ENCODE measurements at regions not wholly inside any gene's neighbourhood (a gene's known extent, or its start where the extent isn't known, plus 50 kb on each side); places are given as distances from the start of the nearest gene placed in this dataset.
"Not testable (repeated sequence)": the region's sequence is repeated elsewhere in the genome, so short reads cannot be mapped to it uniquely, and the experiment has no call there.

DNA sequence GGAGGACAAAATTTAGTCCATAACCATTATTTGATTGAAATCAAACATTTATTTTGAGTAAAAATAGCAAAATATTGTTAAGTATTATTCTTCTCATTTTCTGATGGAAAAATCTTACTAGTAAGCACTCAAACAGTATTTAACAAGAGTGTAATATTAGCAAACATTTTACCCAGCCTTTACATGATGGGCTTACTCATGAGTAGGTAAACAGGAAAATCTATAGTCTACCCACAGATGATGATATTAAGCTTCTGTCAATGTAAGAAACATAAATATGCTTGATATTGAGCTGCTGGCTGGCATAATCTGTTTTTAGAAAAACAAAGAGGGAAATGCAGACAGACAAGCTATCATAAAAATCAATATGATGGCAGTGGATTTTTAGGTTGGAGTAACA, 418.5 kb upstream of the COX7C start:
- no peak for DNase-seq (ENCODE audit: extremely low spot score)
- ChIA-PET POLR2A (no interaction called here), CTCF (interaction anchor here (2.2 kb wide), 1 partner anchor 13 kb away, joined by 7 read pairs; no protein-coding TSS in a partner anchor)
- TF ChIP-seq, protein P1, sequence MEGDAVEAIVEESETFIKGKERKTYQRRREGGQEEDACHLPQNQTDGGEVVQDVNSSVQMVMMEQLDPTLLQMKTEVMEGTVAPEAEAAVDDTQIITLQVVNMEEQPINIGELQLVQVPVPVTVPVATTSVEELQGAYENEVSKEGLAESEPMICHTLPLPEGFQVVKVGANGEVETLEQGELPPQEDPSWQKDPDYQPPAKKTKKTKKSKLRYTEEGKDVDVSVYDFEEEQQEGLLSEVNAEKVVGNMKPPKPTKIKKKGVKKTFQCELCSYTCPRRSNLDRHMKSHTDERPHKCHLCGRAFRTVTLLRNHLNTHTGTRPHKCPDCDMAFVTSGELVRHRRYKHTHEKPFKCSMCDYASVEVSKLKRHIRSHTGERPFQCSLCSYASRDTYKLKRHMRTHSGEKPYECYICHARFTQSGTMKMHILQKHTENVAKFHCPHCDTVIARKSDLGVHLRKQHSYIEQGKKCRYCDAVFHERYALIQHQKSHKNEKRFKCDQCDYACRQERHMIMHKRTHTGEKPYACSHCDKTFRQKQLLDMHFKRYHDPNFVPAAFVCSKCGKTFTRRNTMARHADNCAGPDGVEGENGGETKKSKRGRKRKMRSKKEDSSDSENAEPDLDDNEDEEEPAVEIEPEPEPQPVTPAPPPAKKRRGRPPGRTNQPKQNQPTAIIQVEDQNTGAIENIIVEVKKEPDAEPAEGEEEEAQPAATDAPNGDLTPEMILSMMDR (IDR thresholded peaks at IDR 0.05; ENCODE audit: control extremely low read depth, extremely low read depth, low read depth, missing control alignments), result no peak

DNA sequence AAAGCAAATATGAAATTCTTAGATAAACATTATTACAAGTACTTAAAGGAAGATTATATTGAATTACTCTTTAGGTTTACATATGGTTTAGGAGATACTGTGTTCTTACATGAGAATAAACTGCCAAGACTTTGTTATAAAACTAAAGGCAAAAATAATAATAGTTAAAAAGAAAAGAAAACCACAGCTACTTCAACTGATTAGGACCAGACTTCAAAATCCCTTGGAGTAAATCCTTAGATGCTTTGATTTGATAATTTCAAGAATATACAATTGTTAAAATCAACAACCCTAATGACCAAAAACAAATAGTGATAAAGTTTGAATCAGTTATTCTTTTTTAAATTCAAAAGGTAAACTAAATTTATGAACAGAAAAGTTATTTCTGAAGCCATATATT, 389.6 kb upstream of the COX7C start:
- ChIA-PET POLR2A (no interaction called here), CTCF (no interaction called here)
- TF ChIP-seq, protein P1 (IDR thresholded peaks at IDR 0.05; ENCODE audit: control extremely low read depth, extremely low read depth, low read depth, missing control alignments), result no peak
- DNase-seq (ENCODE audit: extremely low spot score), result no peak

DNA sequence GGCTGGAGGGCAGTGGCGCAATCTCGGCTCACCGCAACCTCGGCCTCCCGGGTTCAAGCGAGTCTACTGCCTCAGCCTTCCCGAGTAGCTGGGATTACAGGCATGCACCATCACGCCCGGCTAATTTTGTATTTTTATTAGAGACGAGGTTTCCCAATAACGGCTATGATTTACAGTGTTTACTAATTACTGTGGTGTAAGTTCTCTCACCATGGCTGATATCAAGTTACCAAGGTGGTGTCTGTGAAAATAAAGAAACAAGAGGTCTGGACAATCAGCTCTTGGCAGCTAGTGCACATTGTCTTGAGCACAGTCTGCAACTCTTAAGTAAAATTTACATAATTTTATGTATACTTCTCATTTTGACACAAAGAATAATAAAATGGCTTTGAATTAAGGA, 385.5 kb upstream of the COX7C start:
- POLR2A ChIA-PET, result no interaction called here
- CTCF ChIA-PET, result no interaction called here
- DNase-seq (ENCODE audit: extremely low spot score), result no peak
- TF ChIP-seq, protein P1 (IDR thresholded peaks at IDR 0.05; ENCODE audit: control extremely low read depth, extremely low read depth, low read depth, missing control alignments), result no peak

DNA sequence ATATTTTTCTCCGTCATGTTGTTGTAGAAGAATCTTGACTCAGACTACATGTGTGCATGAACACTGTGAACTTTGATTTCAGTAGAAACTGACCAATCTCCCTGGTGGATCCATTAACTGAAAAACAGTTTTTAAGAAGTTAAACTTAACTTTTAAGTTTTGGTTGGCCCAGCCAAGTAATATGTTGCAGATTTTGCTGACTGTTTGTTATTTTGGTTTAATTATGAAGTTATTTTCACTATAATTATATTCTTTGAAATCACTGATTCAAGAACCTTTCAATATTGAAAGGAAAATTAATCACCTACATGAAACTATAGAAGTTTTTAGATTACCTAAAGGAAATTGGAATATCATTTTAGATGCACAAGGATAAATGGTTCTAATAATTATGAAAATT, 373.6 kb upstream of the COX7C start:
- ChIA-PET POLR2A (no interaction called here), CTCF (no interaction called here)
- TF ChIP-seq, protein P1 (IDR thresholded peaks at IDR 0.05; ENCODE audit: control extremely low read depth, extremely low read depth, low read depth, missing control alignments), result no peak
- no peak for DNase-seq (ENCODE audit: extremely low spot score)

DNA sequence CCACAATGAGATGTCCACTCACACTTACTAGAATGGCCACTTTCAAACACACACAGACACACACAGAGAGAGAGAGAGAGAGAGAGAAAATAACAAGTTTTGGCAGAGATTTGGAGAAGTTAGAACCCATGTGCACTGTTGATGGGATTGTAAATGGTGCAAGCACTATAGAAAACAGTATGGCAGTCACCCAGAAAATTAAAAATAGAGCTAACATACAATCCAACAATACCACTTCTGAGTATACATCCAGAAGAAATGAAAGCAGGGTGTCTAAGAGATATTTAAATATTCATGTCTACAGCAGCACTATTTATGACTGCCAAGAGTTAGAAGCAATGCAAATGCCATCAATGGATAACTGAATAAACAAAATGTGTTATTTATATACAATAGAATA, 359.9 kb upstream of the COX7C start:
- ChIA-PET CTCF (no interaction called here), POLR2A (no interaction called here)
- TF ChIP-seq, protein P1 (IDR thresholded peaks at IDR 0.05; ENCODE audit: control extremely low read depth, extremely low read depth, low read depth, missing control alignments), result no peak
- DNase-seq (ENCODE audit: extremely low spot score), result no peak

DNA sequence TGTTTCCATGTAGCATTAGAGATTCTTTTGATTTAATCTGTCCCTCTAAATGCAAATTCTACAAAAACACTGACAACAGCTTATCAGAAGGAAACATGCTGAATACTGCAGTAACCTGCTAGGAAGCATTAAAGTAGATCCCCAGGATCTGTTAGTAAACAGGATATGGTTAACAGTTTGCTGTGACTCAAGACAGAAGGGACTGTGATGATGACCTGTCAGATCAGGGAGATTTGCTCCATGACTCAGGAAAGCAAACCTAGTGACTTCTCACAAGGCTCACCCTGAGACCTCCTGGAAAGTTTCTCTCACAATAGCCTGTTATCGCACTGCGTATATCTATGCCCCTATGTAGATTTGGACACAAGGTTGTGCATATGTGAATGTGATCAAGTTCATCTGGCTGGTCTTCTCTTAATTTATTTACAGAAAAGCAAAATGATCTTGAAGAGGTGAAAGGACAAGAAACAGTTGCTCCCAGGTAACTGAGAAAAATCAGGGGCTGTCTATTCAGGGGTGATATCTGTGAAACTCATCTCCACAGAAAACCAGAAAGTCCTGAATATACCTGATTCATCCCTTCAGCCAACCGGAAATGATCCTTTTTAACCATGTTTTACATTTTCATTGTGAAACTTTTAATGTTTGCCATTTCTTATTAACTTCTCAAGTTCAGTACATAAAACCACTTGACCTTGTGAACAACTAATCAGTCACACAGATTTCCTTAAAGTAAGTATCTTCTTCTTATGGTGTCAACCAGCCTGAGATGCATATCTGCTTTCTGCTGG, 333.1 kb upstream of the COX7C start:
- DNase-seq (ENCODE audit: extremely low spot score); CTCF ChIA-PET; POLR2A ChIA-PET: not testable (repeated sequence)

DNA sequence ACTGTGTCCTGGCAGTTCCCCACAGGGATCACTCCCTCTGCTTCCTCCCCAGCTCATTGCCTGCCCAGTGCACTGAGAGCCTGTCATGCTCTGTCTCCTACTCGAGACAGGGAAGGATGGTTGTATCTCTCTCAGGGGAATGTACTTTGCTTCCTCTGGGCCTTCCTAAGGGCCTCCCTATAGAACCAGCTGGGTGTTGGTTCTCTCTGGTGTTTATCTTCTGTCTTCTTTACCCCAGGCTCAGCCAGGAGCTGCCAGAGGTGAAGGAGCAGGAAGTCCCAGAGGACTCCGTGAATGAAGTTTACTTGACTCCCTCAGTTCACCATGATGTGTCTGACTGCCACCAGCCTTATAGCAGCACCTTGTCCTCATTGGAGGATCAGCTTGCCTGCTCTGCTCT, 330.3 kb upstream of the COX7C start:
- DNase-seq (ENCODE audit: extremely low spot score); POLR2A ChIA-PET: not testable (repeated sequence)

DNA sequence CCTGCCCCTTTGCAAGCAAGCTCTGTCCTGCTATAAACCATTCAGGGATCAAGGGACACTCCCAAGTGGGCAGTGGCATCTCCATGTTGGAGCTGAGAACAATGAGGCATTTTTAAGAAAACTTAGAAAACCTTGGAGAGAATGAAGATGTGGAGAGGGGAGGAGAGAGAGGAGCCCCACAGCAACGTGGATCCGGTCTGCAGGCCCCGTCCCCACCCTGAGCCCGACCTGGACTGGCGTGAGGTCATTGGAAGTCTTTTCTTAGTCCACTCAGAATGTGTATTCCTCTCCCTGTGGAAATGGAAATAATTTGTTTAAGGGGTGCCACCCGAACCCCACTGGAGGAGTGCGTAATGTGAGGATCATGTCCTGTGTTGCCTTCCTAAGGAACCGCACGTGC, 328.0 kb upstream of the COX7C start:
- CTCF ChIA-PET; DNase-seq (ENCODE audit: extremely low spot score); POLR2A ChIA-PET: not testable (repeated sequence)

More for the DNA sequence above, 330.3 kb upstream of the COX7C start:
- CTCF ChIA-PET, result not testable (repeated sequence)

DNA sequence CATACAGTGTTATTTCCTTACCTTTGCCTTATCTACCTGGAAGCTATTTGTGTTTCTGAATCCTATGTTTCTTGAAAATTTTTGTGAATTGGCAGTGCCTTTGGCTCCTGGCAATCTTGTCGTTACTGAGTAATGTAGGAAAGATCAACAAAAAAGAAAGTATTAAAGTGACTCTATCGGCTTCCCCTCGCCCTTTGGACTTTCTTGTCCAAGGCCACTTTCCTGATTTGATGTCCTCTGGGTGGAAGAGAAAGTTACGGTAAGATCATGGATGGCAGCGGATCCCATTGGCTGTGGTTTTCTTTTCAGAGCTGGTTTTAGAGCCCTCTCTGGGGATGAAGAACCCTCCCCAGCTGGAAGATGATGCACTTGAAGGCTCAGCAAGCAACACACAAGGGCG, 324.9 kb upstream of the COX7C start:
- CTCF ChIA-PET; DNase-seq (ENCODE audit: extremely low spot score); POLR2A ChIA-PET: not testable (repeated sequence)

DNA sequence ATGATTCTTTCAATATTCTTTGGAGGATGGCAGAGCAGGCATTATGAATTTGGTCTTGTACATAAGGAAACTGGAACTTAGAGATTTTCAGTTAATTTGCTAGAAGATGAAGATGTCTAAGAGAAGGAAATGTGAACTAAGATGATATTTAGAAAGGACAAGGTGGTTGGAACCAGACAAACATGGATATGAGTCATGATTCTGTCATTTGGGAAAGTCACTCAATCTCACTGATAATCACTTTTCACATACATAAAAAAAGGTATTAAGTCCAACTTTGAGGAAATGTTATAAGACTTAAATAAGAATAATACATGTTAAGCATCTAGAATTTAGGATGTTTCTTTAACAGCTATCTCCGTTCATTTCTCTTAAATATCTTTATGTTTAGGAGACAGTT, 315.1 kb upstream of the COX7C start:
- CTCF ChIA-PET, result not testable (repeated sequence)

More for the DNA sequence above, 315.1 kb upstream of the COX7C start:
- POLR2A ChIA-PET; DNase-seq (ENCODE audit: extremely low spot score): not testable (repeated sequence)

All from GM10248 (cell line).